Neuronal stem cell (in vitro differentiated cells): ENCODE measurements at regions not wholly inside any gene's neighbourhood (a gene's known extent, or its start where the extent isn't known, plus 50 kb on each side); places are given as distances from the start of the nearest gene placed in this dataset.

Experiments used
- DNase-seq: peaks from one replicate; pipeline ENCODE4 v3.0.0-alpha.2; 2013; ENCODE audit warnings: low spot score
- H2AFZ ChIP-seq: one replicate; pipeline ENCODE4 v1.6.1; 2013; ENCODE audit warnings: mild to moderate bottlenecking, low read length, inconsistent platforms
- H2AK5ac ChIP-seq: 2 replicates; pipeline ENCODE4 v1.6.1; 2013; ENCODE audit warnings: low read depth, mild to moderate bottlenecking, inconsistent platforms, low read length, moderate library complexity, mixed read lengths
- H2BK120ac ChIP-seq: 2 replicates; pipeline ENCODE4 v1.6.1; 2013; ENCODE audit warnings: low read depth, mild to moderate bottlenecking, inconsistent platforms, low read length, moderate library complexity, mixed read lengths
- H2BK12ac ChIP-seq: one replicate; pipeline ENCODE4 v1.6.1; 2013; ENCODE audit warnings: low read length, inconsistent platforms
- H2BK15ac ChIP-seq: 2 replicates; pipeline ENCODE4 v1.6.1; 2013; ENCODE audit warnings: mild to moderate bottlenecking, low read length, inconsistent platforms, mixed read lengths
- H2BK5ac ChIP-seq: one replicate; pipeline ENCODE4 v1.6.1; 2013; ENCODE audit warnings: inconsistent platforms, mild to moderate bottlenecking, low read length, moderate library complexity
- H3K14ac ChIP-seq: one replicate; pipeline ENCODE4 v1.6.1; 2013; ENCODE audit warnings: low read length, inconsistent platforms
- H3K18ac ChIP-seq: 2 replicates; pipeline ENCODE4 v1.6.1; 2013; ENCODE audit warnings: low read length, inconsistent platforms
- H3K23ac ChIP-seq: 2 replicates; pipeline ENCODE4 v1.6.1; 2013; ENCODE audit warnings: low read depth, mild to moderate bottlenecking, mixed read lengths, low read length, inconsistent platforms; ENCODE audit not compliant: poor library complexity
- H3K27ac ChIP-seq: replicated peaks from 3 replicates; pipeline ENCODE4 v1.5.1; 2013; ENCODE audit warnings: low read length, inconsistent platforms
- H3K27me3 ChIP-seq, 3 experiments: 2 replicates each; pipeline ENCODE4 v1.6.1; 2013; ENCODE audit warnings: low read length in 3 of 3, mild to moderate bottlenecking in 2 of 3, inconsistent platforms in 1 of 3, low read depth in 1 of 3, mixed read lengths in 1 of 3, moderate library complexity in 1 of 3; ENCODE audit not compliant: control insufficient read depth in 3 of 3, insufficient read depth in 3 of 3
- H3K36me3 ChIP-seq, 2 donors: replicated peaks in 1 of 2; 2 replicates each; pipeline ENCODE4 v1.6.1; 2013; ENCODE audit warnings: low read length in 2 of 2; ENCODE audit not compliant: control insufficient read depth in 2 of 2, insufficient read depth in 2 of 2
- H3K4ac ChIP-seq: 2 replicates; pipeline ENCODE4 v1.6.1; 2013; ENCODE audit warnings: inconsistent platforms, mild to moderate bottlenecking, low read length, moderate library complexity
- H3K4me1 ChIP-seq, 2 donors: 1 replicate in 1 of 2; 2 replicates in 1 of 2; pipeline ENCODE4 v1.6.1; 2013; ENCODE audit warnings: low read length in 2 of 2, low read depth in 1 of 2; ENCODE audit not compliant: control insufficient read depth in 2 of 2, insufficient read depth in 1 of 2
- H3K4me2 ChIP-seq: one replicate; pipeline ENCODE4 v1.6.1; 2013; ENCODE audit warnings: mild to moderate bottlenecking, low read length, inconsistent platforms; ENCODE audit not compliant: insufficient read depth, poor library complexity, severe bottlenecking
- H3K4me3 ChIP-seq, 2 donors: 2 replicates each; pipeline ENCODE4 v1.5.1; 2013; ENCODE audit warnings: low read length in 2 of 2, mild to moderate bottlenecking in 2 of 2, inconsistent platforms in 1 of 2, moderate library complexity in 1 of 2
- H3K79me1 ChIP-seq: one replicate; pipeline ENCODE4 v1.6.1; 2013; ENCODE audit warnings: low read depth, mild to moderate bottlenecking, inconsistent platforms, low read length, moderate library complexity
- H3K9ac ChIP-seq: one replicate; pipeline ENCODE4 v1.6.1; 2013; ENCODE audit warnings: mild to moderate bottlenecking, low read depth, low read length, inconsistent platforms; ENCODE audit not compliant: poor library complexity
- H3K9me3 ChIP-seq, 2 donors: replicated peaks in 1 of 2; 2 replicates each; pipeline versions ENCODE3 to v1.6.1; 2013; ENCODE audit warnings: low read length in 2 of 2, mild to moderate bottlenecking in 2 of 2, inconsistent platforms in 1 of 2, low read depth in 1 of 2, mixed read lengths in 1 of 2, moderate library complexity in 1 of 2; ENCODE audit not compliant: control insufficient read depth in 2 of 2, insufficient read depth in 1 of 2
- H4K8ac ChIP-seq: one replicate; pipeline ENCODE4 v1.6.1; 2013; ENCODE audit warnings: low read depth, mild to moderate bottlenecking, inconsistent platforms, low read length, moderate library complexity
- H4K91ac ChIP-seq: one replicate; pipeline ENCODE4 v1.6.1; 2013; ENCODE audit warnings: low read length, low read depth, mild to moderate bottlenecking, inconsistent platforms; ENCODE audit not compliant: poor library complexity
- WGBS, 2 donors: extraction: QIAGEN DNeasy Blood & Tissue Kit; methylation state at CpG; one replicate each; pipeline ENCODE4 v1.1.7; 2013; ENCODE audit warnings: missing lambda C conversion rate in 2 of 2, mixed read lengths in 1 of 2; ENCODE audit not compliant: insufficient read length in 2 of 2, insufficient replicate concordance in 1 of 2; ENCODE audit errors: extremely low coverage in 2 of 2; 5-methylcytosine and 5-hydroxymethylcytosine counted together

- Histone ChIP-seq H3K27me3 (peaks cover 0 to 21% (median 0%) of the 10 kb centered on the region in 3 experiments), H4K91ac (no peak overlapping the region), H3K9me3 (no peaks in the 10 kb centered on the region), H3K4me3 (no peak overlapping the region), H3K18ac (peak overlapping the region; percentile 42), H3K79me1 (no peaks in the 10 kb centered on the region), H2AK5ac (no peak overlapping the region), H3K4me2 (no peak overlapping the region), H2BK120ac (no peak overlapping the region), H3K9ac (no peak overlapping the region), H4K8ac (no peak overlapping the region), H2AFZ (no peak overlapping the region), H3K4me1 (peaks cover 0 to 7% of the 10 kb centered on the region in 2 donors), H2BK5ac (no peak overlapping the region), H3K27ac (no peak overlapping the region), H3K23ac (no peak overlapping the region), H3K36me3 (no peaks in the 10 kb centered on the region), H2BK12ac (no peak overlapping the region), H2BK15ac (no peak overlapping the region), H3K14ac (no peak overlapping the region), H3K4ac (no peak overlapping the region)
- WGBS, 2 donors = no CpG with 5 or more reads among the region's 13 CpGs
- DNase-seq = no peak
Observed at GRCh38 chr15:70442616-70443321, 320.6 kb downstream of the UACA start.

GRCh38 chr15:70442211-70442610, 321.1 kb downstream of the UACA start:
- no peak overlapping the region for H4K8ac ChIP-seq
- H3K27me3 ChIP-seq = peaks cover 0 to 21% (median 0%) of the 10 kb centered on the region in 3 experiments

GRCh38 chr15:70440416-70441138, 322.8 kb downstream of the UACA start:
- H2AK5ac ChIP-seq = peak overlapping the region; percentile 27
- H3K4me3 ChIP-seq = no peak overlapping the region
- H2BK5ac ChIP-seq = no peak overlapping the region
- no peak overlapping the region for H2AFZ ChIP-seq
- H2BK15ac ChIP-seq = no peak overlapping the region
- H3K23ac ChIP-seq = no peak overlapping the region
- H3K79me1 ChIP-seq = no peaks in the 10 kb centered on the region
- H2BK120ac ChIP-seq = no peak overlapping the region
- WGBS, 2 donors = no CpG with 5 or more reads among the region's 10 CpGs
- peak overlapping the region; percentile 49 for H3K18ac ChIP-seq
- peaks cover 0 to 14% of the 10 kb centered on the region in 2 donors for H3K4me1 ChIP-seq
- H4K91ac ChIP-seq = no peak overlapping the region
- no peak overlapping the region for H3K4me2 ChIP-seq
- no peak overlapping the region for H3K9ac ChIP-seq
- no peak overlapping the region for H2BK12ac ChIP-seq
- no peak overlapping the region for H4K8ac ChIP-seq
- no peaks in the 10 kb centered on the region for H3K9me3 ChIP-seq
- no peak overlapping the region for H3K14ac ChIP-seq
- H3K27me3 ChIP-seq = peaks cover 0 to 21% (median 0%) of the 10 kb centered on the region in 3 experiments
- no peak overlapping the region for H3K27ac ChIP-seq
- H3K36me3 ChIP-seq = no peaks in the 10 kb centered on the region
- DNase-seq = no peak
- no peak overlapping the region for H3K4ac ChIP-seq

More at GRCh38 chr15:70442211-70442610, 321.1 kb downstream of the UACA start:
- Histone ChIP-seq H2BK15ac (peak overlapping the region; percentile 10), H4K91ac (no peak overlapping the region), H3K4me1 (peaks cover 0 to 7% of the 10 kb centered on the region in 2 donors), H2AK5ac (peak overlapping the region; percentile 29), H3K23ac (no peak overlapping the region), H2BK12ac (no peak overlapping the region), H3K36me3 (no peaks in the 10 kb centered on the region), H3K9ac (no peak overlapping the region), H2AFZ (no peak overlapping the region), H2BK5ac (no peak overlapping the region), H3K14ac (no peak overlapping the region), H3K18ac (peak overlapping the region; percentile 32), H3K4me2 (no peak overlapping the region), H3K9me3 (no peaks in the 10 kb centered on the region), H3K27ac (no peak overlapping the region), H3K4me3 (no peak overlapping the region), H3K4ac (no peak overlapping the region), H2BK120ac (no peak overlapping the region), H3K79me1 (no peaks in the 10 kb centered on the region)
- WGBS, 2 donors = no CpG with 5 or more reads among the region's 13 CpGs
- DNase-seq = no peak

GRCh38 chr15:70439880-70440279, 323.5 kb downstream of the UACA start:
- no peak overlapping the region for H3K27ac ChIP-seq
- H3K36me3 ChIP-seq = no peaks in the 10 kb centered on the region
- no peak overlapping the region for H4K8ac ChIP-seq
- H3K79me1 ChIP-seq = no peaks in the 10 kb centered on the region
- no peak for DNase-seq
- peaks cover 0 to 20% of the 10 kb centered on the region in 2 donors for H3K4me1 ChIP-seq
- H2BK120ac ChIP-seq = no peak overlapping the region
- no peaks in the 10 kb centered on the region for H3K9me3 ChIP-seq
- no peak overlapping the region for H3K4ac ChIP-seq
- no peak overlapping the region for H3K4me3 ChIP-seq
- H3K27me3 ChIP-seq = peaks cover 0 to 24% (median 0%) of the 10 kb centered on the region in 3 experiments
- no peak overlapping the region for H4K91ac ChIP-seq
- H2BK12ac ChIP-seq = no peak overlapping the region
- WGBS, 2 donors = no CpG with 5 or more reads among the region's 5 CpGs
- no peak overlapping the region for H3K18ac ChIP-seq
- H2AK5ac ChIP-seq = peak overlapping the region; percentile 3
- no peak overlapping the region for H2BK5ac ChIP-seq
- no peak overlapping the region for H3K9ac ChIP-seq
- H3K14ac ChIP-seq = no peak overlapping the region
- H3K4me2 ChIP-seq = no peak overlapping the region
- no peak overlapping the region for H2BK15ac ChIP-seq
- no peak overlapping the region for H2AFZ ChIP-seq
- no peak overlapping the region for H3K23ac ChIP-seq
